ENCODE measurements at regions not wholly inside any gene's neighbourhood (a gene's known extent, or its start where the extent isn't known, plus 50 kb on each side); places are given as distances from the start of the nearest gene placed in this dataset.

DNA sequence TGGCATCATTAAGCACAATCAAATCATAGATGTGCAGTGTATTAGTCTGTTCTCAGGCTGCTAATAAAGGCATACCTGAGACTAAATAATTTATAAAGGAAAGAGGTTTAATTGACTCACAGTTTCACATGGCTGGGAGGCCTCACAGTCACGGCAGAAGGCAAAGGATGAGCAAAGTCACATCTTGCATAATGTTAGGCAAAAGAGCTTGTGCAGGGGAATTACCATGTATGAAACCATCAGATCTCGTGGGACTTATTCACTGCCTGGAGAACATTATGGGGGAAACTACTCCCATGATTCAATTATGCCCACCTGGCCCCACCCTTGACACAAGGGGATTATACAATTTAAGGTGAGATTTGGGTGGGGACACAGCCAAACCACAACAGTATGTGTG lies 245.2 kb upstream of the DACH1 start:
- no peak for TF ChIP-seq CTCF (IDR thresholded peaks at IDR 0.05; ENCODE audit: control insufficient read depth, insufficient read depth, low read depth, low read length, missing control alignments)
- DNase-seq (ENCODE audit: low read depth), result no peak
- H3K4me3 ChIP-seq (ENCODE audit: control insufficient read depth, low read depth, low read length), result no peak overlapping the region

DNA sequence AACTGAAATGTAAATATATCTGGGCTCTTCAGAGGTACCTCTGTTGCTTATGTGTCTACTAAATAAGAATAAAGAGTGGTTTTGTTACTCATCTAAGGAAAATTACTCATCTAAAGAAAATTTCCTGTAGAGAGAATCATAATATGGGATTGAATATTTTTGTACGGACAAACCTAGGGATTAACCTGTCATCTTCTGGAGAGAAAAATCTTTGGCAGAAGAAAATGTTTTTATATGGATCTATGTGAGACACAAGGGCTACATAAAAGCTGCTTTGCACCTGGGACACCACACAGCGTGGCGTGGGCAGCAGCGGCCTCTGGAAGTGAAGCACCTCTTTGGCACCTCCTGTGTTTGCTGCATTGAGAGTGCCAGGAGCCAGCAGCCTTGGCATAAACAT lies 242.9 kb upstream of the DACH1 start:
- DNase-seq (ENCODE audit: low read depth), result no peak
- H3K4me3 ChIP-seq (ENCODE audit: control insufficient read depth, low read depth, low read length), result no peak overlapping the region
- no peak for TF ChIP-seq CTCF (IDR thresholded peaks at IDR 0.05; ENCODE audit: control insufficient read depth, insufficient read depth, low read depth, low read length, missing control alignments)

GRCh38 chr13:72104656-72105180 lies 237.7 kb upstream of the DACH1 start:
- H3K4me3 ChIP-seq (ENCODE audit: control insufficient read depth, low read depth, low read length), result no peak overlapping the region
- DNase-seq (ENCODE audit: low read depth), result no peak
- no peak for TF ChIP-seq CTCF (IDR thresholded peaks at IDR 0.05; ENCODE audit: control insufficient read depth, insufficient read depth, low read depth, low read length, missing control alignments)

DNA sequence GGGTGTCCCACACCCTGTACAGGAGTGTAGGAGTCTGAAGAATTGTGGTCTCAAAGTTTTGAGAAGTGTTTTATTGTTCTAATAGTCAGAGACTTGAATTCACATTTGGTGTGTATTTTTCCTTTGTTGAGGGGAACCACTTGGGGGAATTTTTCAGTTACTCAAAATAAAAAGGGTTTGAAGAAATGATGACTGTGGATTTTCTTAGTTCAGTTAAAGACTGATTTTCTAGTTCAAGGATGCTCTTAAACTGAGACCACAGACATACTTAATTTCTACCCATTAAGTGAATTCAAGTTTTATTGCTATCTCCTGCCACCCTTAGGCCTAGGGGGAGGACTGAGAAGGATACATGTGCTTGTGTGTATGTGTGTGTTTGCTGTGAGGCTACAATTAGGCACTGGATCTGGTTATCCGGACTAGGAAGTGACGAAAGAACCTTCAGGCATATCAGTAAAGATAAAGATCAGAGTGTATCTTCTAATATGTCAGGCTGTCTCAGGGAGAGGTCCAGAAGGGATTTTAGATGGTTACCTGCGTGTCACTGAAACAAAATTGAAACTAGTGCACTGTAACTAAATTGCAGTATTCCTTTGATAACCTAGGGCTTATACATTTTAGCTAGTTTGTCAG lies 234.9 kb upstream of the DACH1 start:
- no peak for TF ChIP-seq CTCF (IDR thresholded peaks at IDR 0.05; ENCODE audit: control insufficient read depth, insufficient read depth, low read depth, low read length, missing control alignments)
- DNase-seq (ENCODE audit: low read depth), result no peak
- H3K4me3 ChIP-seq (ENCODE audit: control insufficient read depth, low read depth, low read length), result no peak overlapping the region

DNA sequence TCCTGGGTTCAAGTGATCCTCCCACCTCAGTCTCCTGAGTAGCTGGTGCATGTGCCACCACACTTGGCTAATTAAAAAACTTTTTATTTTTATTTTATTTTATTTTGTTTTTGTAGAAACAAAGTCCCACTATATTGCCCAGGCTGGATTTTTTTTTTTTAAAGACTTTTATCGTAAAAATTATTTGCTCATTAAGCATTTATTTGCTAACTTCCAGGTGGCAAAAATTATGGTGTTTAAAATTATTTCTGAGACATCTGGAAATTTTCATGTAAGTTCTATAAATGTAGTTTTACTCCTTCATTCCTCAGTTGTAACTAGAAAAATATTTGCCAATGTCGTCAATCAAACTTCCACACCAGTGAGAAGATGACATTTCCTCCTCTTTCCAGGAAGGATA lies 233.3 kb upstream of the DACH1 start:
- H3K4me3 ChIP-seq (ENCODE audit: control insufficient read depth, low read depth, low read length), result no peak overlapping the region
- no peak for TF ChIP-seq CTCF (IDR thresholded peaks at IDR 0.05; ENCODE audit: control insufficient read depth, insufficient read depth, low read depth, low read length, missing control alignments)
- no peak for DNase-seq (ENCODE audit: low read depth)

DNA sequence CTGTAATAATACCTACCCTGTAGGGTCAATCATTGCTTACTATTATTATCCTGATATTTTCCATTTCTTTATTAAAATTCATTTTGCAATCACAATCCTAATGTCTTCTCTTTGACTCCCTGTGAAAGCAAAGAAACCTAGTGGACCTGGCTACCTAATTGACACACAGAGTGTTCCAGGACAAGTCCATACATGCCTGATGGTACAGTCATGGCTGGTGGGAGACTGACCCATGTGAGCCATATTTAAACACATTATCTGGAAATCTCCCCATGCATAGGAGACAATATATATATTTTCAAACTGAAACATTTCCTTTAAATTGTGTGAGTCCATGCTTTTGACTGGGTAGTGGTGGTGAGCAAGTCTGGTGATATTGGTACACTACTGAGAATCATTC lies 230.6 kb upstream of the DACH1 start:
- no peak for DNase-seq (ENCODE audit: low read depth)
- no peak overlapping the region for H3K4me3 ChIP-seq (ENCODE audit: control insufficient read depth, low read depth, low read length)
- no peak for TF ChIP-seq CTCF (IDR thresholded peaks at IDR 0.05; ENCODE audit: control insufficient read depth, insufficient read depth, low read depth, low read length, missing control alignments)

All from AG09309 (cell line).